CD14-positive monocyte (primary cell): ENCODE measurements at regions not wholly inside any gene's neighbourhood (a gene's known extent, or its start where the extent isn't known, plus 50 kb on each side); places are given as distances from the start of the nearest gene placed in this dataset.

ENCODE experiments used
- DNase-seq, 3 donors: peaks; one replicate each; pipeline ENCODE4 v3.0.0-alpha.2; 2011 to 2022
- H2AFZ ChIP-seq: 2 replicates; pipeline ENCODE4 v1.6.0; 2012; ENCODE audit warnings: mild to moderate bottlenecking, low read depth, low read length, inconsistent platforms; ENCODE audit not compliant: insufficient read depth, poor library complexity, severe bottlenecking
- H3K27ac ChIP-seq, 2 donors: 1 replicate in 1 of 2; 2 replicates in 1 of 2; pipeline ENCODE4 v1.5.1; 2012 to 2013; ENCODE audit warnings: low read length in 2 of 2, control low read depth in 1 of 2, inconsistent platforms in 1 of 2, low read depth in 1 of 2, mild to moderate bottlenecking in 1 of 2
- H3K27me3 ChIP-seq, 2 donors: one replicate each; pipeline versions ENCODE4 v1.6.0 to v1.6.1; 2011 to 2013; ENCODE audit warnings: low read length in 2 of 2; ENCODE audit not compliant: control insufficient read depth in 2 of 2, insufficient read depth in 2 of 2
- H3K36me3 ChIP-seq, 2 donors: replicated peaks in 1 of 2; 1 replicate in 1 of 2; 2 replicates in 1 of 2; pipeline versions ENCODE4 v1.5.1 to v1.6.1; 2012 to 2013; ENCODE audit warnings: low read length in 2 of 2, control low read depth in 1 of 2, inconsistent platforms in 1 of 2, mild to moderate bottlenecking in 1 of 2; ENCODE audit not compliant: insufficient read depth in 2 of 2, control insufficient read depth in 1 of 2
- H3K4me1 ChIP-seq, 2 donors: 1 replicate in 1 of 2; 2 replicates in 1 of 2; pipeline versions ENCODE4 v1.5.1 to v1.6.1; 2012 to 2013; ENCODE audit warnings: low read length in 2 of 2, control low read depth in 1 of 2, inconsistent platforms in 1 of 2, mild to moderate bottlenecking in 1 of 2, moderate library complexity in 1 of 2; ENCODE audit not compliant: insufficient read depth in 2 of 2, control insufficient read depth in 1 of 2
- H3K4me2 ChIP-seq: replicated peaks from 2 replicates; pipeline ENCODE3; 2012; ENCODE audit warnings: low read length, moderate library complexity, mild to moderate bottlenecking; ENCODE audit not compliant: poor library complexity, severe bottlenecking; ENCODE audit errors: extremely low read depth
- H3K4me3 ChIP-seq, 3 experiments: fragments of 200-600 bp in 1 of 3; sonication (generic) in 1 of 3; replicated peaks in 1 of 3; 1 replicate in 2 of 3; 2 replicates in 1 of 3; pipeline ENCODE4 v1.5.1; 2011 to 2013; ENCODE audit warnings: low read length in 3 of 3, mild to moderate bottlenecking in 3 of 3, control low read depth in 2 of 3, low read depth in 2 of 3, inconsistent platforms in 1 of 3, moderate library complexity in 1 of 3
- H3K79me2 ChIP-seq: 2 replicates; pipeline ENCODE4 v1.6.0; 2012; ENCODE audit warnings: mild to moderate bottlenecking, control low read depth, inconsistent platforms, low read length, moderate library complexity; ENCODE audit not compliant: insufficient read depth
- H3K9ac ChIP-seq: 2 replicates; pipeline ENCODE4 v1.6.0; 2017; ENCODE audit warnings: low read length, mild to moderate bottlenecking; ENCODE audit not compliant: insufficient read depth, poor library complexity, severe bottlenecking
- H3K9me3 ChIP-seq, 2 donors: replicated peaks in 1 of 2; 1 replicate in 1 of 2; 2 replicates in 1 of 2; pipeline versions ENCODE4 v1.5.1 to v1.6.1; 2012 to 2013; ENCODE audit warnings: low read length in 2 of 2, control low read depth in 1 of 2; ENCODE audit not compliant: control insufficient read depth in 1 of 2, insufficient read depth in 1 of 2
- H4K20me1 ChIP-seq: 2 replicates; pipeline ENCODE4 v1.6.0; 2012; ENCODE audit warnings: mild to moderate bottlenecking, low read length, control low read depth, moderate library complexity; ENCODE audit not compliant: insufficient read depth
- H3K27ac Mint-ChIP-seq, 7 donors: one replicate each; pipeline ENCODE4 v1.8.0; 2020; ENCODE audit warnings: mild to moderate bottlenecking in 7 of 7, mixed read lengths in 7 of 7, moderate library complexity in 6 of 7, inconsistent platforms in 2 of 7
- H3K27me3 Mint-ChIP-seq, 3 donors: one replicate each; pipeline ENCODE4 v1.8.0; 2021 to 2022; ENCODE audit warnings: low read depth in 3 of 3, mild to moderate bottlenecking in 3 of 3, mixed read lengths in 3 of 3, moderate library complexity in 3 of 3, inconsistent platforms in 1 of 3
- H3K36me3 Mint-ChIP-seq, 2 donors: one replicate each; pipeline ENCODE4 v1.8.0; 2020; ENCODE audit warnings: mixed read lengths in 2 of 2, inconsistent platforms in 1 of 2, mild to moderate bottlenecking in 1 of 2
- H3K4me1 Mint-ChIP-seq: one replicate; pipeline ENCODE4 v1.8.0; 2020; ENCODE audit warnings: mild to moderate bottlenecking, mixed read lengths
- H3K4me3 Mint-ChIP-seq, 2 donors: one replicate each; pipeline ENCODE4 v1.8.0; 2020; ENCODE audit warnings: mild to moderate bottlenecking in 2 of 2, mixed read lengths in 2 of 2, moderate library complexity in 1 of 2
- H3K9me3 Mint-ChIP-seq, 7 donors: one replicate each; pipeline ENCODE4 v1.8.0; 2020 to 2022; ENCODE audit warnings: mixed read lengths in 7 of 7, mild to moderate bottlenecking in 6 of 7, moderate library complexity in 6 of 7, inconsistent platforms in 2 of 7
- WGBS: methylation state at CpG from one replicate; pipeline ENCODE4 v1.1.5; 2013; ENCODE audit warnings: missing lambda C conversion rate; ENCODE audit not compliant: insufficient coverage; 5-methylcytosine and 5-hydroxymethylcytosine counted together
- intact Hi-C, 2 donors: fragments of 100-400 bp; cut with micrococcal nuclease; formaldehyde crosslinking; loops; one replicate each; pipeline versions ENCODE4 v1.15.0 to v1.15.1; 2023
- TF ChIP-seq, protein P1 (sequence below): fragments of 200-600 bp; IDR thresholded peaks from one replicate; pipeline ENCODE4 v1.8.0; 2022; ENCODE audit warnings: antibody characterized with exemption, mild to moderate bottlenecking

- intact Hi-C loops, result no loop called here
- H3K27ac Mint-ChIP-seq, result no peak overlapping the region
Measured at GRCh38 chr12:24073170-24073810, 123.8 kb upstream of the SOX5 start.

GRCh38 chr12:24072302-24072701, 122.8 kb upstream of the SOX5 start:
- Histone ChIP-seq H3K4me1 (no peaks in the 10 kb centered on the region), H4K20me1 (no peaks in the 10 kb centered on the region), H3K27ac (no peak overlapping the region), H2AFZ (no peak overlapping the region), H3K36me3 (no peaks in the 10 kb centered on the region), H3K4me3 (no peak overlapping the region), H3K4me2 (no peak overlapping the region), H3K9ac (no peak overlapping the region), H3K79me2 (no peaks in the 10 kb centered on the region), H3K27me3 (no peaks in the 10 kb centered on the region), H3K9me3 (no peaks in the 10 kb centered on the region)
- H3K27ac Mint-ChIP-seq, result no peak overlapping the region
- no peak for DNase-seq
- H3K27me3 Mint-ChIP-seq, result peaks cover 0 to 2% (median 0%) of the 10 kb centered on the region in 3 donors
- WGBS, result no CpG with 5 or more reads among the region's 1 CpG
- H3K4me1 Mint-ChIP-seq, result no peaks in the 10 kb centered on the region
- H3K9me3 Mint-ChIP-seq, result peaks cover 0 to 2% (median 0%) of the 10 kb centered on the region in 7 donors
- TF ChIP-seq, protein P1, sequence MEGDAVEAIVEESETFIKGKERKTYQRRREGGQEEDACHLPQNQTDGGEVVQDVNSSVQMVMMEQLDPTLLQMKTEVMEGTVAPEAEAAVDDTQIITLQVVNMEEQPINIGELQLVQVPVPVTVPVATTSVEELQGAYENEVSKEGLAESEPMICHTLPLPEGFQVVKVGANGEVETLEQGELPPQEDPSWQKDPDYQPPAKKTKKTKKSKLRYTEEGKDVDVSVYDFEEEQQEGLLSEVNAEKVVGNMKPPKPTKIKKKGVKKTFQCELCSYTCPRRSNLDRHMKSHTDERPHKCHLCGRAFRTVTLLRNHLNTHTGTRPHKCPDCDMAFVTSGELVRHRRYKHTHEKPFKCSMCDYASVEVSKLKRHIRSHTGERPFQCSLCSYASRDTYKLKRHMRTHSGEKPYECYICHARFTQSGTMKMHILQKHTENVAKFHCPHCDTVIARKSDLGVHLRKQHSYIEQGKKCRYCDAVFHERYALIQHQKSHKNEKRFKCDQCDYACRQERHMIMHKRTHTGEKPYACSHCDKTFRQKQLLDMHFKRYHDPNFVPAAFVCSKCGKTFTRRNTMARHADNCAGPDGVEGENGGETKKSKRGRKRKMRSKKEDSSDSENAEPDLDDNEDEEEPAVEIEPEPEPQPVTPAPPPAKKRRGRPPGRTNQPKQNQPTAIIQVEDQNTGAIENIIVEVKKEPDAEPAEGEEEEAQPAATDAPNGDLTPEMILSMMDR, result no peak
- intact Hi-C loops, result no loop called here
- no peak overlapping the region for H3K4me3 Mint-ChIP-seq
- H3K36me3 Mint-ChIP-seq, result no peaks in the 10 kb centered on the region

More at GRCh38 chr12:24073170-24073810, 123.8 kb upstream of the SOX5 start:
- Histone ChIP-seq H3K79me2 (no peaks in the 10 kb centered on the region), H4K20me1 (no peaks in the 10 kb centered on the region), H3K27ac (no peak overlapping the region), H3K9ac (no peak overlapping the region), H3K36me3 (no peaks in the 10 kb centered on the region), H3K27me3 (no peaks in the 10 kb centered on the region), H2AFZ (no peak overlapping the region), H3K4me2 (no peak overlapping the region), H3K9me3 (no peaks in the 10 kb centered on the region), H3K4me3 (no peak overlapping the region), H3K4me1 (no peaks in the 10 kb centered on the region)
- H3K36me3 Mint-ChIP-seq, result no peaks in the 10 kb centered on the region
- no peak for DNase-seq
- H3K9me3 Mint-ChIP-seq, result peaks cover 0 to 2% (median 0%) of the 10 kb centered on the region in 7 donors
- H3K4me3 Mint-ChIP-seq, result no peak overlapping the region
- 82% methylated on average over 2 of the region's 3 CpGs for WGBS
- no peaks in the 10 kb centered on the region for H3K4me1 Mint-ChIP-seq
- peaks cover 0 to 2% (median 0%) of the 10 kb centered on the region in 3 donors for H3K27me3 Mint-ChIP-seq
- TF ChIP-seq, protein P1, result no peak
